Keratinocyte (primary cell): ENCODE measurements at regions not wholly inside any gene's neighbourhood (a gene's known extent, or its start where the extent isn't known, plus 50 kb on each side); places are given as distances from the start of the nearest gene placed in this dataset.

Experiments used
- DNase-seq: peaks from one replicate; pipeline ENCODE4 v3.0.0-alpha.2; 2011; ENCODE audit warnings: low read depth, missing footprints, low spot score
- FAIRE-seq: peaks from 2 replicates; lab custom pipeline; 2011; peaks lifted over from hg19 to GRCh38; lab: Jason Lieb, UNC
- H2AFZ ChIP-seq: 2 replicates; pipeline ENCODE4 v1.6.0; 2012; ENCODE audit warnings: low read length, control low read depth, inconsistent platforms; ENCODE audit not compliant: control insufficient read depth
- H3K27ac ChIP-seq: 2 replicates; pipeline ENCODE4 v1.5.1; 2011; ENCODE audit warnings: low read length; ENCODE audit not compliant: control insufficient read depth, insufficient read depth
- H3K27me3 ChIP-seq: 3 replicates; pipeline ENCODE4 v1.6.0; 2011; ENCODE audit warnings: low read length; ENCODE audit not compliant: control insufficient read depth, insufficient read depth; ENCODE audit errors: extremely low read depth
- H3K36me3 ChIP-seq, 2 experiments: 2 replicates in 1 of 2; 3 replicates in 1 of 2; pipeline ENCODE4 v1.5.1; 2011; ENCODE audit warnings: low read length in 2 of 2, mild to moderate bottlenecking in 1 of 2; ENCODE audit not compliant: control insufficient read depth in 2 of 2, insufficient read depth in 2 of 2; ENCODE audit errors: extremely low read depth in 1 of 2
- H3K4me1 ChIP-seq: 3 replicates; pipeline ENCODE4 v1.5.1; 2011; ENCODE audit warnings: low read length; ENCODE audit not compliant: control insufficient read depth, insufficient read depth; ENCODE audit errors: extremely low read depth
- H3K4me2 ChIP-seq: 3 replicates; pipeline ENCODE4 v1.6.0; 2011; ENCODE audit warnings: low read depth, low read length; ENCODE audit not compliant: control insufficient read depth, insufficient read depth; ENCODE audit errors: extremely low read depth
- H3K4me3 ChIP-seq, 3 experiments: fragments of 200-600 bp in 1 of 3; sonication (generic) in 1 of 3; 2 replicates in 2 of 3; 3 replicates in 1 of 3; pipeline ENCODE4 v1.5.1; 2011 to 2016; ENCODE audit warnings: low read length in 3 of 3, mild to moderate bottlenecking in 3 of 3, control low read depth in 2 of 3, inconsistent platforms in 1 of 3, low read depth in 1 of 3, mixed read lengths in 1 of 3, mixed run types in 1 of 3, moderate library complexity in 1 of 3; ENCODE audit not compliant: control insufficient read depth in 2 of 3, insufficient read depth in 2 of 3; ENCODE audit errors: extremely low read depth in 1 of 3
- H3K79me2 ChIP-seq: 2 replicates; pipeline ENCODE4 v1.6.0; 2012; ENCODE audit warnings: low read length; ENCODE audit not compliant: control insufficient read depth, insufficient read depth
- H3K9ac ChIP-seq: 3 replicates; pipeline ENCODE4 v1.6.0; 2011; ENCODE audit warnings: low read length; ENCODE audit not compliant: control insufficient read depth, insufficient read depth; ENCODE audit errors: extremely low read depth
- H3K9me1 ChIP-seq: 3 replicates; pipeline ENCODE4 v1.6.0; 2011; ENCODE audit warnings: low read length; ENCODE audit not compliant: control insufficient read depth, insufficient read depth; ENCODE audit errors: extremely low read depth
- H3K9me3 ChIP-seq: 2 replicates; pipeline ENCODE4 v1.5.1; 2012; ENCODE audit warnings: low read depth, low read length; ENCODE audit not compliant: control insufficient read depth
- H4K20me1 ChIP-seq: 3 replicates; pipeline ENCODE4 v1.6.0; 2011; ENCODE audit warnings: low read length; ENCODE audit not compliant: control insufficient read depth, insufficient read depth; ENCODE audit errors: extremely low read depth
- CTCF ChIP-seq, 3 experiments: IDR thresholded peaks in 1 of 3; conservative IDR thresholded peaks in 1 of 3; optimal IDR thresholded peaks in 1 of 3; 2 replicates in 2 of 3; 3 replicates in 1 of 3; pipeline versions ENCODE3 to v1.5.1; 2011; ENCODE audit warnings: low read length in 3 of 3, mild to moderate bottlenecking in 3 of 3, moderate library complexity in 2 of 3, control low read depth in 1 of 3, inconsistent platforms in 1 of 3; ENCODE audit not compliant: insufficient read depth in 2 of 3; ENCODE audit errors: extremely low read depth in 1 of 3
- EZH2 ChIP-seq: IDR thresholded peaks from one replicate; pipeline ENCODE4 v1.6.1; 2012; ENCODE audit warnings: inconsistent platforms, mild to moderate bottlenecking, low read length, moderate library complexity
- dilution Hi-C: fragments of 300-500 bp; cut with MboI; formaldehyde crosslinking; loops from one replicate; pipeline ENCODE4 v1.7.0; 2020; ENCODE audit warnings: low sequenced_read_pairs; ENCODE audit not compliant: extremely low pct_ligation_motif_present

- H3K4me3 ChIP-seq = no peak overlapping the region
- TF ChIP-seq EZH2 = no peak
- TF ChIP-seq CTCF (optimal IDR thresholded peaks at IDR 0.05 in 1 of 3, IDR thresholded peaks at IDR 0.05 in 1 of 3, conservative IDR thresholded peaks at IDR 0.05 in 1 of 3; ENCODE audit: extremely low read depth in 1 of 3, insufficient read depth in 2 of 3, low read length in 3 of 3) = no peak
- no peaks in the 10 kb centered on the region for H3K9me3 ChIP-seq
- no peaks in the 10 kb centered on the region for H3K36me3 ChIP-seq
- peaks cover 3% of the 10 kb centered on the region for H4K20me1 ChIP-seq
- DNase-seq (peak; percentile 15), FAIRE-seq (peak; percentile 26)
- H3K27ac ChIP-seq = no peak overlapping the region
- H3K4me1 ChIP-seq = peaks cover 24% of the 10 kb centered on the region
- dilution Hi-C loops = loop anchor here (25.0 kb wide), 1 partner anchor 228 kb away; the partner anchor contains the start of gene CC2D2A
- no peak overlapping the region for H3K9ac ChIP-seq
- no peaks in the 10 kb centered on the region for H3K9me1 ChIP-seq
- no peaks in the 10 kb centered on the region for H3K79me2 ChIP-seq
- H3K27me3 ChIP-seq = peaks cover 14% of the 10 kb centered on the region
- no peak overlapping the region for H3K4me2 ChIP-seq
- no peak overlapping the region for H2AFZ ChIP-seq
Observed at GRCh38 chr4:15234116-15234855, 193.5 kb upstream of the C1QTNF7 start.

GRCh38 chr4:15234856-15235126 is 193.0 kb upstream of the C1QTNF7 start:
- H3K36me3 ChIP-seq = no peaks in the 10 kb centered on the region
- H3K27me3 ChIP-seq = peaks cover 15% of the 10 kb centered on the region
- no peaks in the 10 kb centered on the region for H3K79me2 ChIP-seq
- no peak for TF ChIP-seq EZH2
- TF ChIP-seq CTCF (optimal IDR thresholded peaks at IDR 0.05 in 1 of 3, IDR thresholded peaks at IDR 0.05 in 1 of 3, conservative IDR thresholded peaks at IDR 0.05 in 1 of 3; ENCODE audit: extremely low read depth in 1 of 3, insufficient read depth in 2 of 3, low read length in 3 of 3) = no peak
- H4K20me1 ChIP-seq = peaks cover 4% of the 10 kb centered on the region
- dilution Hi-C loops = loop anchor here (25.0 kb wide), 1 partner anchor 228 kb away; the partner anchor contains the start of gene CC2D2A
- no peak overlapping the region for H3K4me2 ChIP-seq
- peaks cover 24% of the 10 kb centered on the region for H3K4me1 ChIP-seq
- no peak overlapping the region for H3K4me3 ChIP-seq
- H3K9ac ChIP-seq = no peak overlapping the region
- no peak overlapping the region for H2AFZ ChIP-seq
- FAIRE-seq = peak; percentile 93
- no peak overlapping the region for H3K27ac ChIP-seq
- H3K9me1 ChIP-seq = no peaks in the 10 kb centered on the region
- H3K9me3 ChIP-seq = no peaks in the 10 kb centered on the region
- DNase-seq = peak; percentile 55
